ENCODE measurements at regions not wholly inside any gene's neighbourhood (a gene's known extent, or its start where the extent isn't known, plus 50 kb on each side); places are given as distances from the start of the nearest gene placed in this dataset.

DNA sequence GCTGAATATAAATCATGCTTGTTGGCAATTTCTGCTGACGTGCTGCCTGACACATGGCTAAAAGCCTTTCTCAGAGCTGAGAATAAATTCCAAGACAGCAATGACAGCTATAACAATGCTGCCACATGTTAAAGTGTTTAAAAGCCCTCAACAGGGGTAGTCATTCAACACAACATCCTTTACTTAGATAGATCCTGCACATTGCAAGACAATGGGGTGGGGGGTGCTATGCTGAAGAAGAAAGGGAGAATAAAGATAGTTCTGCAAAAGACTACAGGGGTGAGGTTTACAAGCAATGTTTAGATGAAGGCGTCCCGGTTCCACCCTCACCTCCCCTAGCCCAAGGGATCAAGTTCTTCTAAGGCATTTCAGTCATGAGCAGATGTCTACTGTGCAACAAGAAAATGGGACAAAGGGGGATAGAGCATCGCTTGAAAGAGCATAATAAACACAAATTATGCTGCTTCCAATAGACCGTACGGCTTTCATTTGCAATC is 291.0 kb upstream of the ACVR2A start:
- no peak for DNase-seq

GRCh38 chr2:147550995-147551731 is 293.7 kb upstream of the ACVR2A start:
- DNase-seq = no peak

DNA sequence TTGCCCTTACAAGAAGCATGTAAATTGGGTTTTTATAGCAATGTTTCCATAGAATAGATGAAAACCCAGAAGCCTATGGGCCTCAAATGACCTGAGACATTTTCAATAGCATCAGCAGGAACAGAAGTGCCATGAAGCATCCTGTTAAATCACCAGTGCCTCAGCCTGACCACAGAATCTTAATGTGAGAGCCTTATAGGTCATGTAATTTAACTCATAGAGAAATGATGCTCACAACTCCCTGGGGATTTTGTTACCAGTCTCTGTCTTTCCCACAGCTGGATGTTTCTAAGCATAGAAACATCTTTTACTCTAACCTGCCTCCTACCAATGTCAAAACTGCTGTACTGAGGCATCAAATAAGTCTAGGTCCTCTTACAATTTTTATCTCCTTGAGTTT is 295.8 kb upstream of the ACVR2A start:
- DNase-seq = no peak

DNA sequence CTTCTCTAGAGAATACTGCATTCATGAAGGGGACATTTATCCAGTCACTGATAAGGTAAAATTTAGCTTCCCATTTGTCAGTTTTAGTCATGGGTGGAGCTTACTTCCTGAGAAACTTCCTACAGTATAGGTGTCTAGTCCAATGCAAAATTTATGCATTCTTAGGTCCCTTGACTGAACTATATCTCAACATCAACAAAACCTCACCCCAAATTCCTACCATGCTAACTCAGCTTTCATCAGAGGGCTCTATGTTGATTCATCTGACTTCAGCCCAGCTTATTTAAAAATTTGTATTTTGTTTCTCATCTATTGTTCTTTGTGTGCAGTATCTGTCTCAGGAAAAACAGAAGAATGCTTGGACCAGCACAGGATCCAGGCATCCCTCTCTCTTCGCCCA is 296.4 kb upstream of the ACVR2A start:
- no peak for DNase-seq

- no peak for DNase-seq
These were observed 297.4 kb upstream of the ACVR2A start for GRCh38 chr2:147547440-147547839.

- DNase-seq = no peak
These were observed 298.7 kb upstream of the ACVR2A start for GRCh38 chr2:147546109-147546508.

DNA sequence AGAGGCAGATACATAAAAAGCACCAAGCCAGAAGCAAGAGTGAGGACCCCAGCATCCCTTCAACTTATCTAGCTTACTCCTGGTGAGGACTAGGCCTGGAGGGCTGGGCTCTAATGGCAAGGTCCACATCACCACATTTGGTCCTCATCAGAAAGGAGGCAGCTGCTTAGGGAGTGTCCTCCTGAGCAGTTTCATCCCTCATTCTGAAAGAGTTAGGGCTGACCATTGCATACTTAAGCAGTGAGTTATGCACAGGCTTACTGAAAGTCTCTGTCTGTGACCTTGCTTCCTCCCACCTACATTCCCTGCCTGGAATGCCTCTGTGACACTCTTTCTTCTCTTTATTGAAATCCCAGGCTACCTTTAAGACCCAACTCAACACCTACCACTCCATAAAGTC is 301.8 kb upstream of the ACVR2A start:
- DNase-seq = no peak

DNA sequence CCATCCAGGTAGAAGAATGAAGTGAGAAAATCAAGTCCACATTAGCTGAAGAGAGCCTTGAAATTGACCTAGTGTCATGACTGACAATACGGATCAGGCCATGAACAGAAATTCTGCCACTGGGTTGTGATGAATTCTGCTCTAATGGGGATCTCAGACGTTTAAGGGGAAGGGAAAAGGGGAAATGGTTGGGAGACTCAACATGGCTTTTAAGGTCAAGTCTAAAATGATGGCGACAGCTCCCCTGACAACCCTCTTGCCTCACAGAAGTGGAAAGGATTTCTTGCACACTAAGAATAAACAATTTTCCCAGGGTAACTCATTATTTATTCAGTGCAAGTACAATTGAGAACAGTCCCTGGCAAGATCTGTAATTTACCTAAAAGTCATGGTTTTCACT is 302.5 kb upstream of the ACVR2A start:
- DNase-seq = no peak

DNA sequence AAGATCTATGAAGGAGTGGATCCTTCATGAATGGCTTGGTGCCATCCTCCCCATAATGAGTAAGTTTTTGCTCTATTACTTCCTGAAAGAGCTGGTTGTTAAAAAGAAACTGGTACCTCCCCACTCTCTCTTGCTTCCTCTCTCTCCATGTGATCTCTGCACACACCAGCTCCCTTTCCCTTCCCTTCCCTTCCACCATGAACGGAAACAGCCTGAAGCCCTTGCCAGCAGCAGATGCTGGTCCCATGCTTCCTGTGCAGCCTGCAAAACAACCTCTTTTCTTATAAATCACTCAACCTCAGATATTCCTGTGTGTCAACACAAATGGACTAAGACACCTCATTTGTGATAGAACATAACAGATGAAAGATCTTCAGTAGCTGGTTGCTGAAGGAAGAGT is 303.5 kb upstream of the ACVR2A start:
- no peak for DNase-seq

- peak; percentile 25 to 67 (median 27) for DNase-seq
These were observed 306.0 kb upstream of the ACVR2A start for GRCh38 chr2:147538821-147539220.

DNA sequence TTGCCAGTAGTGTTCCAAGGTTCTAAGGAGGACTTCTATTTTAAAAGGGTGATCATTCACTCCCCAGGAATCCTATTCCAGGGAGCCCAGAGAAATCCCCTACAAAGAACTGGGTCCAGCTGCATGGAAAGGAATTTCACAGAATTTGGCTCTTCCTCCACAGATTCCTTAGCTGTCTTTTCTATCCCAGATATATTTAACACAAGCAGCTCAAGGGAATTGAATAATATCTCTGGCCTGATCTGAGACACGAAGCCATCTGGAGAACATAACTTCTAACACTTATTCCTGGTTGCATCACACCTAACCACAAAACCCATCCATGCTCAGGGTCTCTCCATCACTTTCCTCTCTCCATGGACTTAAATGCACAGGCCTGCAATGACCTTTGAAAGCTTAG is 306.7 kb upstream of the ACVR2A start:
- DNase-seq = peak; percentile 43 to 83 (median 82)

- DNase-seq = peak in 1 of 3 donors; percentile 36
These were observed 313.6 kb upstream of the ACVR2A start for GRCh38 chr2:147531269-147531668.

DNA sequence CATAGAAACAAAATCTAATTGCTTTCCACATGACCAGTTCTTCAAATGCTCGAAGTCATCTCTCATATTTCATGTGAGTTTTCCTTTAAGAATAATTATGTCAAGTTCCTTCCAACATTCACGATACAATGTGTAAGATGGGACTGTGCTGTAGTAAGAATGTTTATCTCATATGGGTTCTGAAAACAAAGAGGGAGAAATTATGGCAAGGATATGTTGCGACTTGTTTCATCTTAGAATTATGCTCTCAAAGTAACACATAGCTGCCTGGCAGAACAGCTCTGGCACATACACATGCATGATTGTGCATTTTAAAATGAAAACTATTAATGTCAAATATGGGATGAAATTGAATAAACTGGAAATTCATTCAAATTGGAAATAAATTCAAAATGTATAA is 314.8 kb upstream of the ACVR2A start:
- DNase-seq = no peak

GRCh38 chr2:147525819-147526489 is 318.9 kb upstream of the ACVR2A start:
- no peak for DNase-seq

GRCh38 chr2:147524912-147525311 is 319.9 kb upstream of the ACVR2A start:
- DNase-seq = no peak

DNA sequence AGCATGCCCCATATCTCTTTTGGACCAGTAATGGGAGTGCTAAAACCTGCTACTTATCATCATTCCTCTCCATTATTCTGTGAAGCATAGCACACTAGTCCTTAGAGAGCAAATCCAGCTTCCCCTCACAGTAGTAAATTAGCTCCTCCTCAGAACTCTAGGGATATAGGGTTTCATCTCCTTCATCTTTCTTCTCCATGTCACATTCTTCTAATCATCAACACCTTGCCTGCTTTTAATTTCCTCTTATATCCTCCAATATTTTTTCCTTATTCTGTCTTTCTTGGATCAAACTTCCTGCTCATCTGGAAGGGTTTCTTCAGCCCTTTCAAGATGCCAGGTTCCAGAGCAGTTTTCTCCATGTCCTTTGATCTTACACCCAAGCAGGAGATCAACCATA is 321.4 kb upstream of the ACVR2A start:
- no peak for DNase-seq

DNA sequence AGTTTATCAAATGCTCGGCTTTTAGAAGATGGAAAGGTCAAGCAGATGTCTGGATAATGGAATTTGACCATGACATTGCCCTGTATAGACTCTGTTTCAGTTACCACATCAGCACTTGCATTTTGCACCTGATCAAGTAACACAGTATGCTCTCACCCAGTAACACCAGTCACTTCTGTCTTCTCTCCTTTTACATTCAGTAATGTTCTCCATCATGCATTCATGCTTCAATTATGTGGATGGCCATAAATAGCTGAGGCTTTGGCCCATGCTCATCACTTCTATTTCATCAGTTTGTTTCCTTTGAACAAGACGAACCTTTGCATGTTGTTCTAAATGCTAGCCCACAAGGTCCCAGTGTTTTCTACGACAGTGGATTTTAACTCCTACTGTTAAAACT is 322.9 kb upstream of the ACVR2A start:
- no peak for DNase-seq

DNA sequence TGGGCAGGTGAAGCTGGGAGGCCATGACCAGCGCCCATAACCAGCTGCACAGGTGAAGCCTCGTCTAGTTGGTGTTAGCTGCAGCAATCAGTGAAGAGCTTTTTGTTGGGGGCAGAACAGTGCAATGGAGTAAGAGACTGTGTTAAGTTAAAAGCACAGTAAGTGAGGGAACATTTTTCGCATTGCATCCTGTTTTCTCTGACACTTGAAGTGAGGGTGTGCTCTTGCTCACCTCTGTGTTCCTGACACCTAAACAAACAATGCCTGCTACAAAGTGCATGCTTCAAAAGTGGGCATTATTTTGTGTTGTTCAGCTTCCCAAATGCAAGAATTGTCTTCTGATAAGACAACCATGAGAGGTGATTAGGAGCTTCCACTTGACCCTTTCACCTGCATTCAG is 324.0 kb upstream of the ACVR2A start:
- DNase-seq = no peak

- DNase-seq = no peak
These were observed 325.7 kb upstream of the ACVR2A start for GRCh38 chr2:147519178-147519577.

GRCh38 chr2:147515213-147515612 is 329.6 kb upstream of the ACVR2A start:
- DNase-seq = no peak

DNA sequence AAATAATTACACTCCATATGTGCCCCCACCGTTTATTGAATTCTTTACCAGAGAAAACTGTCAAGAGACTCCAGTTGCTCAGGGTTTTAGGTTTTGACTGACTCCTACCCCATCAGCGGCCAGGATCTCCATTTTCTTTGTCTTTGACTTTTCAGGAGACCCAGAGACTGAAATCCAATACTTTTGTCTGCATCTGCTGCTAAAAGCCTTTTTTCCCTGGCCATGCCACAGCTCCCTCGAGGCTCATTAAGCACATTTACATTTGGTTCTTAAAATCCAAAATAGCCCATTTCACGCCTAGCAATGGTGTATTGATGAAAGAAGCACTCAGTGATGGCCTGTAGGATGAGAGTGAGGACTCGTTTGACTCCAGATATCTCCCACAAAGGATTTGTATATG is 332.6 kb upstream of the ACVR2A start:
- DNase-seq = no peak

DNA sequence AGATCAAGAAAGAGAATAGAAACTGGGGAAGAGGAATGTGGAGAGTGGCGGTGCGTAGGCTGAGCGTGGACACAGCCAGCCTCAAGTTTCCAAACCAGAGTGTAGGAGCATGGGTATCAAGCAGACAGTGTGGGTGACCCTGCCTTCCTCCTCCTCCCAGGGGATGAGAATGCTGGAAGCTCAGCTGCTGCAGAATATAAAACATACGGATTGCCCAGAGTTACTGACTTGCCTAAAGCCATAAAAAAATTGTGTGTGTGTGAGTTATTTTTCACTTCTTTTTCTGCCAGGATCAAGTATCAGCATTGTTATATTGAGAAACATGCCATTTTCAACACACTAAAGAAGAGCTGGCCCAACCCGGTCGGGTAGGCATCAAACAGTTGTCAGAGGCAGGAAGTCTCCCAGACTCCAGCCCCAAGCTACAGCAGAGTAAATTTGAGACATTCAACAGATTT is 333.3 kb upstream of the ACVR2A start:
- DNase-seq = peak; percentile 23 to 78 (median 44)

GRCh38 chr2:147509821-147510220 is 335.0 kb upstream of the ACVR2A start:
- DNase-seq = no peak
